ENCODE measurements at regions not wholly inside any gene's neighbourhood (a gene's known extent, or its start where the extent isn't known, plus 50 kb on each side); places are given as distances from the start of the nearest gene placed in this dataset.

DNA sequence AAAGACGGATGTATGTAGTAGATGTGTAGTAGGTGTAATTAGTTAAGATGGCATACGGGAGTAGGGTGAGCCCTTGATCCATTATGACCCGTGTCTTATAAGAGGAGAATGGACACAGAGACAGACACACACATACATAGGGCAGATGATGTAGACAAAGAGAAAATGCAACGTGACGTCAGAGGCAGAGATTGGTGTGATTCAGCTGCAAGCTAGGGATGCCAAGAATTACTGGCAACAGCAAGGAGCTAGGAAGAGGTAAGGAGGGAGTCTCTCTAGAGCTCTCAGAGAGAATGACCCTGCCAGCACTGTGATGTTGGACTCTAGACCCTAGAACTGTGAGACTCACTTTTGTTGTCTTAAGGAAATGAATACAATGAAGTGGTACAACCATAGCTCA is 247.0 kb upstream of the HABP2 start:
- TF ChIP-seq GATA3 (IDR thresholded peaks at IDR 0.05; ENCODE audit: low read depth, low read length) = no peak
- no peak for TF ChIP-seq GATA2 (IDR thresholded peaks at IDR 0.05; ENCODE audit: low read depth, low read length)
